HCT116 (cell line): ENCODE measurements at regions not wholly inside any gene's neighbourhood (a gene's known extent, or its start where the extent isn't known, plus 50 kb on each side); places are given as distances from the start of the nearest gene placed in this dataset.

Experiments used
- ATAC-seq: fragments of 200-7000 bp; cut with Tn5 transposase; 2 replicates; pipeline ENCODE4 v1.9.1; 2020; ENCODE audit warnings: mild to moderate bottlenecking, moderate library complexity
- BruUV-seq: library from RNA; stranded (reverse); fragments of 400-500 nt; replicated peaks from 2 replicates; lab custom pipeline; 2021; lab: Mats Ljungman, UMichigan
- CTCF ChIA-PET: fragments of 300-600 bp; sonication (Branson Sonifier 250); formaldehyde crosslinking; loops from one replicate; lab custom pipeline; 2021; ENCODE audit warnings: antibody characterized with exemption; lab: Charles Lee
- POLR2A ChIA-PET: fragments of 300-600, 350-600 bp; sonication (Branson Sonifier 250); formaldehyde crosslinking; loops from one replicate; lab custom pipeline; 2021; ENCODE audit warnings: antibody characterized with exemption; lab: Charles Lee
- RAD21 ChIA-PET, 2 experiments: fragments of 300-600 bp; sonication (Branson Sonifier 250); formaldehyde crosslinking; loops; one replicate each; lab custom pipeline; 2023; ENCODE audit warnings: low total read pairs in 2 of 2; ENCODE audit not compliant: uncharacterized antibody in 2 of 2, unreplicated experiment in 2 of 2, low non-redundant PET in 1 of 2; lab: Charles Lee
- DNase-seq: peaks from one replicate; pipeline ENCODE4 v3.0.0-alpha.2; 2010; ENCODE audit warnings: low read depth, low spot score
- H2AFZ ChIP-seq: fragments of 200-600 bp; shearing (Covaris generic), sonication (generic); 2 replicates; pipeline ENCODE4 v1.6.1; 2017; ENCODE audit warnings: low read depth, mixed run types, mixed read lengths, antibody characterized with exemption, low read length; ENCODE audit not compliant: poor library complexity, severe bottlenecking
- H3K27ac ChIP-seq: 2 replicates; pipeline ENCODE4 v1.5.1; 2012; ENCODE audit warnings: low read depth, low read length
- H3K27me3 ChIP-seq: fragments of 200-600 bp; sonication (generic); 2 replicates; pipeline ENCODE4 v1.6.1; 2016; ENCODE audit warnings: mixed run types, low read length, mixed read lengths; ENCODE audit not compliant: insufficient read depth
- H3K36me3 ChIP-seq, 2 experiments: fragments of 200-500 bp in 1 of 2; fragments of 200-600 bp in 1 of 2; sonication (Bioruptor generic) in 1 of 2; sonication (generic) in 1 of 2; 2 replicates each; pipeline versions ENCODE4 v1.5.1 to v1.6.1; 2014 to 2016; ENCODE audit warnings: low read length in 2 of 2, inconsistent platforms in 1 of 2, mixed read lengths in 1 of 2, mixed run types in 1 of 2; ENCODE audit not compliant: insufficient read depth in 2 of 2, control insufficient read depth in 1 of 2
- H3K4me1 ChIP-seq, 2 experiments: fragments of 200-600 bp in 1 of 2; sonication (generic) in 1 of 2; 2 replicates each; pipeline versions ENCODE4 v1.5.1 to v1.6.1; 2012 to 2017; ENCODE audit warnings: low read length in 2 of 2, inconsistent platforms in 1 of 2, mild to moderate bottlenecking in 1 of 2, mixed read lengths in 1 of 2, mixed run types in 1 of 2, moderate library complexity in 1 of 2; ENCODE audit not compliant: insufficient read depth in 2 of 2, control insufficient read depth in 1 of 2
- H3K4me2 ChIP-seq: fragments of 200-600 bp; sonication (generic); 2 replicates; pipeline ENCODE4 v1.6.1; 2017; ENCODE audit warnings: mixed run types, low read length, mixed read lengths
- H3K4me3 ChIP-seq, 2 experiments: fragments of 200-600 bp in 1 of 2; sonication (generic) in 1 of 2; replicated peaks in 1 of 2; 2 replicates each; pipeline ENCODE4 v1.5.1; 2011 to 2016; ENCODE audit warnings: low read length in 2 of 2, control low read depth in 1 of 2, low read depth in 1 of 2, mild to moderate bottlenecking in 1 of 2, mixed read lengths in 1 of 2, mixed run types in 1 of 2
- H3K79me2 ChIP-seq: fragments of 200-600 bp; sonication (generic); 2 replicates; pipeline ENCODE4 v1.6.1; 2017; ENCODE audit warnings: mild to moderate bottlenecking, mixed run types, low read length, moderate library complexity, mixed read lengths; ENCODE audit not compliant: insufficient read depth
- H3K9ac ChIP-seq: fragments of 200-600 bp; sonication (generic); 2 replicates; pipeline ENCODE4 v1.6.1; 2016; ENCODE audit warnings: low read length, mixed read lengths
- H3K9me2 ChIP-seq: fragments of 200-600 bp; sonication (generic), shearing (Covaris generic); 2 replicates; pipeline ENCODE4 v1.6.1; 2017; ENCODE audit warnings: mixed run types, mild to moderate bottlenecking, moderate library complexity; ENCODE audit not compliant: insufficient read depth
- H3K9me3 ChIP-seq, 2 experiments: fragments of 200-500 bp in 1 of 2; fragments of 200-600 bp in 1 of 2; sonication (Bioruptor generic) in 1 of 2; sonication (generic) in 1 of 2; 2 replicates each; pipeline ENCODE4 v1.6.1; 2014 to 2017; ENCODE audit warnings: low read length in 2 of 2, mixed read lengths in 2 of 2, inconsistent platforms in 1 of 2, low read depth in 1 of 2, mild to moderate bottlenecking in 1 of 2, mixed run types in 1 of 2, moderate library complexity in 1 of 2; ENCODE audit not compliant: control insufficient read depth in 1 of 2, insufficient read depth in 1 of 2
- H4K20me1 ChIP-seq: fragments of 200-600 bp; sonication (generic), shearing (Covaris generic); 2 replicates; pipeline ENCODE4 v1.6.1; 2017; ENCODE audit warnings: mixed run types, mild to moderate bottlenecking, moderate library complexity; ENCODE audit not compliant: insufficient read depth
- CBX3 ChIP-seq: IDR thresholded peaks from 2 replicates; pipeline ENCODE4 v1.6.1; 2012; ENCODE audit warnings: low read depth
- CTCF ChIP-seq, 3 experiments: fragments of 200-600 bp in 1 of 3; sonication (generic) in 1 of 3; IDR thresholded peaks in 2 of 3; conservative IDR thresholded peaks in 1 of 3; 2 replicates each; pipeline ENCODE4 v1.5.1; 2012 to 2017; ENCODE audit warnings: low read depth in 2 of 3, low read length in 2 of 3, antibody characterized with exemption in 1 of 3, borderline replicate concordance in 1 of 3, control low read depth in 1 of 3, mild to moderate bottlenecking in 1 of 3, mixed read lengths in 1 of 3, mixed run types in 1 of 3, moderate library complexity in 1 of 3; ENCODE audit not compliant: insufficient read depth in 1 of 3
- EZH2 ChIP-seq: fragments of 200-600 bp; sonication (generic); IDR thresholded peaks from 2 replicates; pipeline ENCODE4 v1.6.1; 2017; ENCODE audit warnings: antibody characterized with exemption, mixed run types
- EZH2phosphoT487 ChIP-seq: fragments of 200-600 bp; IDR thresholded peaks from 2 replicates; pipeline ENCODE4 v1.6.1; 2018; ENCODE audit warnings: antibody characterized with exemption, borderline replicate concordance
- RAD21 ChIP-seq: IDR thresholded peaks from 2 replicates; pipeline ENCODE4 v1.6.1; 2012; ENCODE audit warnings: low read depth, mild to moderate bottlenecking
- REST ChIP-seq: IDR thresholded peaks from 2 replicates; pipeline ENCODE4 v1.6.1; 2012; ENCODE audit warnings: low read depth
- SIN3A ChIP-seq: IDR thresholded peaks from 2 replicates; pipeline ENCODE4 v1.6.1; 2012; ENCODE audit warnings: low read depth
- SP1 ChIP-seq: IDR thresholded peaks from 2 replicates; pipeline ENCODE4 v1.6.1; 2012; ENCODE audit warnings: low read depth
- TCF7L2 ChIP-seq: IDR thresholded peaks from 2 replicates; pipeline ENCODE4 v1.7.0; 2011; ENCODE audit warnings: borderline replicate concordance, inconsistent platforms; ENCODE audit not compliant: insufficient read depth, insufficient read length; ENCODE audit errors: extremely low read depth
- ZBTB33 ChIP-seq: IDR thresholded peaks from 2 replicates; pipeline ENCODE4 v1.6.1; 2011; ENCODE audit warnings: mild to moderate bottlenecking, low read length, moderate library complexity; ENCODE audit not compliant: insufficient replicate concordance; ENCODE audit errors: extremely low read depth
- ZFX ChIP-seq: fragments of 450-650 bp; IDR thresholded peaks from 2 replicates; pipeline ENCODE4 v1.6.1; 2017
- intact Hi-C: fragments of 100-400 bp; cut with micrococcal nuclease; formaldehyde crosslinking; loops from 2 replicates; pipeline ENCODE4 v1.10.0; 2022

- H3K27me3 ChIP-seq: peaks cover 19% of the 10 kb centered on the region
- H3K4me1 ChIP-seq: no peaks in the 10 kb centered on the region
- DNase-seq: no peak
- H3K9ac ChIP-seq: no peak overlapping the region
- BruUV-seq: no TSS peak
- H4K20me1 ChIP-seq: no peaks in the 10 kb centered on the region
- no peak for TF ChIP-seq ZFX
- TF ChIP-seq EZH2phosphoT487: no peak
- TF ChIP-seq CBX3: no peak
- TF ChIP-seq ZBTB33: no peak
- TF ChIP-seq CTCF (IDR thresholded peaks at IDR 0.05 in 2 of 3, conservative IDR thresholded peaks at IDR 0.05 in 1 of 3; ENCODE audit: borderline replicate concordance in 1 of 3, insufficient read depth in 1 of 3, low read depth in 2 of 3, low read length in 2 of 3): no peak
- no peak for TF ChIP-seq TCF7L2
- TF ChIP-seq EZH2: no peak
- no peak for TF ChIP-seq SIN3A
- TF ChIP-seq SP1: no peak
- no peak for TF ChIP-seq RAD21
- TF ChIP-seq REST: no peak
- no peaks in the 10 kb centered on the region for H3K79me2 ChIP-seq
- H3K9me2 ChIP-seq: no peaks in the 10 kb centered on the region
- H2AFZ ChIP-seq: no peak overlapping the region
- ChIA-PET RAD21 (no interaction called here), CTCF (no interaction called here), POLR2A (interaction anchor here (0.6 kb wide), 1 partner anchor 298 kb away, joined by 3 read pairs; no protein-coding TSS in a partner anchor)
- no peak overlapping the region for H3K4me2 ChIP-seq
- H3K9me3 ChIP-seq: peaks cover 0 to 5% of the 10 kb centered on the region in 2 experiments; a peak in 1 of 4 replicates
- no peak overlapping the region for H3K4me3 ChIP-seq
- H3K27ac ChIP-seq: no peak overlapping the region
- ATAC-seq: no peak
- intact Hi-C loops: loop anchor here (10.0 kb wide), 1 partner anchor 229 kb away; no protein-coding TSS in a partner anchor
- H3K36me3 ChIP-seq: no peaks in the 10 kb centered on the region
Measured at GRCh38 chr15:69736161-69736560, 283.5 kb downstream of the RPLP1 start.
